Activated effector memory CD4-positive, alpha-beta T cell treated with Interleukin-2 at 50 U/mL for 16 hours (primary cell): ENCODE measurements at regions not wholly inside any gene's neighbourhood (a gene's known extent, or its start where the extent isn't known, plus 50 kb on each side); places are given as distances from the start of the nearest gene placed in this dataset.
"Not testable (repeated sequence)": the region's sequence is repeated elsewhere in the genome, so short reads cannot be mapped to it uniquely, and the experiment has no call there.

ENCODE experiments used
- DNase-seq: peaks from one replicate; pipeline ENCODE4 v3.0.0-alpha.2; 2020

DNA sequence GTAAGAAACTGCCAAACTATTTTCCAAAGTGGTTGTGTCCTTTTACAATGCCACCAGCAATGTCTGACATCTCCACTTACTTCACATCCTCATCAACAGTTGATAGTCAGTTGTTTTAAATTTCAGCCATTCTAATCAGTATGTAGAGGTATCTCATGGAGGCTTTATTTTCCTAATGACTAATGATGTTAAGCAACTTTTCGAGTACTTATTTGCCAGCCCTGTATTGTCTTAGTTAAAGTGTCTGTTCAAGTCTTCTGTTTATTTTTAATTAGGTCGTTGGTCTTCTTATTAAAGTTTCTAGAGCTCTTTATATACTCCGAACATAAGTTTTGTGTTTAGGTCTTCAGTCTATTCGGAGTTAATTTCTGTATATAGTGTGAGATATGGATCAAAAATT, 54.9 kb upstream of the NBPF12 start:
- DNase-seq, result not testable (repeated sequence)

DNA sequence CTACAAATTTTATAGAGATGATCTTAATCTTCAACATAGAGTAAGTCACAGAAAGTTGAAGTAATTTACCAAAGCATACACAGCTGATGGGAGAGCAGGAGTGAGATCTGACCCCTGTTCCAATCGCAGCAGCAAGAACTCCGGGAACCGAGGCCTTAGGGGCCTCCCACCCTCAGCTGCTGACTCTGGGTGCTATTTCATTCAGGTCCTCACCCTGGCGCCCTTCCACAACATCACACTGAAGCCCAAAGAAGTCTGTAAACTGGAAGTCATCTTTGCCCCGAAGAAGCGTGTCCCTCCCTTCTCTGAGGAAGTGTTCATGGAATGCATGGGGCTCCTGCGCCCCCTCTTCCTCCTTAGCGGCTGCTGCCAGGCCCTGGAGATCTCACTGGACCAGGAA, 57.0 kb upstream of the NBPF12 start:
- not testable (repeated sequence) for DNase-seq

DNA sequence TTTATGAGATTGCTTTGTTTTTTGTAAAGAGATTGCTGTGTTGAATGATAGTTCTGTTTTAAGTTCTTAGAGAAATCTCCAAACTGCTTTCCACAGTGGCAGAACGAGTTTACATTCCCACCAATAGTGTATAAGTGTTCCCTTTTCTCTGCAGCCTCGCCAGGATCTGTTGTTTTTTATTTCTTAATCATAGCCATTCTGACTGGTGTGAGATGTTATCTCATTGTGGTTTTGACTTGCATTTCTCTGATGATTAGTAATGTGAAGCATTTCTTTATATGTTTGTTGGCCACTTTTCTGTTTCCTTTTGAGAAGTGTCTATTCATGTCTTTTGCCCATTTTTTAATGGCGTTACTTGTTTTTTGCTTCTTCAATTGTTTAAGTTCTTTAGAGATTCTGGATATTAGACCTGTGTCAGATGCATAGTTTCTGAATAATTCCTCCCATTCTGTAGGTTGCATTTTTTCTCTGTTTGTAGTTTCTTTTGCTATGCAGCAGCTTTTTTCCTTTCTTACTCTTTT, 74.3 kb upstream of the NBPF12 start:
- DNase-seq, result not testable (repeated sequence)

DNA sequence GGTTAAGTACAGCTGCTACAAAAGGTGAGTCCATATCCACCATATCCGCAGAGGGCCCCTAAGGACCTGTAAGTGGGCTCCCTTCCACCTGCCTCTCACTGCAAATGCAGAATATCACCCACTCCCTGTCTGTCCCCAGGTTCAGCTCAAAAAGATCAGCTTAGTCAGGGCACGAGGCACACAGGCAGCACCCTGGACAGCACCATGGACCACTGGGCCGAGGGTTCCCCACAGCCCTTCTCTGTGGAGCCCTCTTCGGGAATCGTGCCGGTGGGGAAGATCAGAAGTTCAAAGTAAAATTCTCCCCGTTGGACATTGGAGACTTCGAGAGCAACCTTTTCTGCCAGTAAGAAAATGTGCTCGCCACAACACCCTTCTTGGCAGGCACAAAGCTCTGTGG, 85.0 kb upstream of the NBPF12 start:
- DNase-seq, result not testable (repeated sequence)

DNA sequence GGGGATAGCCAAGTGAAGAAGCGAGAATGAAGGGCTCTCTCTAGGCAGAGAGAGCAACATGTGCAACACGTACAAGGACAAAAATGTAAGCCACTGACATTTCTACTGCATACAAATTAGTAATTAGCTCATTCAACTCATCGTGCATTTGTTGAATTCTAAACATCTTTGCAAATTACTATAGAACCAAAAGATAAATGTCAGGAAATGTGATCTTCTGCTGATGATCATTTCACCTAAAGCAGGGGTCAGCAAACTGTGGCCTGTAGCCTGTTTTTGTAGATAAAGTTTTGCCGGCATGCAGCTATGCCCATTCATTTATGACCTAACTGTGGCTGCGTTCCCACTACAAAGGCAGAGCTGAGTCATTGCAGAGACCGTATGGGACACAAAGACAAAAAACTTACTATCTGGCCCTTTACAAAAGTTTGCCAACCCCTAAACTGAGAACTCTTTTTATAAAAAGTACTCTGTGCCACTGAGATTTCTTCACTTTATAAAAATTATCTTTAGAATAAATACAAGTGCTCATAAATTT, 87.7 kb upstream of the NBPF12 start:
- DNase-seq, result not testable (repeated sequence)

DNA sequence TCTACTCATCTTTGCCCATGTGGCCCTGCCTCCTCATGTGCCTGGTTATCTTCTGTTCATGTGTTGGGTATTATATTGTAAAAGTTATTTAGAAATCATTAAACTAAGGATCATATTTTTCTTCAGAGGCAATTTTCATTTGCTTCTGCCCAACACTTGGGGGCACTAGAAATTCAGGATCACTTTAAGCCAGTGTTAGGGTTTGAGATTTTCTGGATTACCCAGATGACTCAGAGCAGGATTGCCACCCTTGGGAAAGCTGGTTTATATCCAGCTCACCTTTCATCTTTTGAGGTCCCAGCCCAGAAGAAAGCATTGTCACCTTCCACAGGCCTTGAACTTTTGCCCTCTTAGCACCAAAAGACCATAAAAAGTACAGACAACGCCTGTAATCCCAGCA, 99.4 kb upstream of the NBPF12 start:
- DNase-seq, result not testable (repeated sequence)

DNA sequence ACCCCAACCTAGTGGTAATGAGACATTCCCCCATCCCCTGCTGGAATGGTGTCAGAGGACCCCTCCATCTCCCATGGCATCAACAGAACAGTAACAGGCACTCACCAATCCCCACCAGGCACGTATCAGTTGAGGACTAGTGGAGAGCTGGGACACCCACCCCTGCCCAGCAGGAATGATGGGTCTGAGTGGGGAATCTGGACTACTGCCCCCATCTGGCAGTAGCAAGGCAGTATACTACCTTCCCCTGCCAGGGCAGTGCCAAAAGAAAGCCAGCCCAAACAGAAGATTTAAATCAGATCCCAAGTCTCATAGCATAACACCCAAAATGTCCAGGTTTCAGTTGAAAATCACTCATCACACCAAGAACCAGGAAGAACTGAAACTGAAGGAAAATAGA, 111.2 kb upstream of the NBPF12 start:
- not testable (repeated sequence) for DNase-seq

DNA sequence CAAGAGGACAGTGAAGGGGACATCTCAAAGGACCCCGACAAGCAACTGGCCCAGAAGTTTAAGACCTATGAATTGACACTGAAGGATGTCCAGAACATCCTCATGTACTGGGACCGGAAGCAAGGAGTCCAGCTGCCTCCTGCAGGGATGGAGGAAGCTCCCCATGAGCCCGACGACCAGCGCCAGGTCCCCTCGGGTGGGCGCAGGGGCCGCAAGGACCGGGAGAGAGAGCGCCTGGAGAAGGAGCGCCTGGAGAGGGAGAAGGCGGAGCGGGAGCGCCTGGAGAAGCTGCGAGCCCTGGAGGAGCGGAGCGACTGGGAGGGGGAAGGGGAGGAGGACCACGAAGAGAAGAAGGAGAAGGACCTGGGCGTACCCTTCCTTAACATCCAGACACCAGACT, 143.9 kb upstream of the NBPF12 start:
- not testable (repeated sequence) for DNase-seq

DNA sequence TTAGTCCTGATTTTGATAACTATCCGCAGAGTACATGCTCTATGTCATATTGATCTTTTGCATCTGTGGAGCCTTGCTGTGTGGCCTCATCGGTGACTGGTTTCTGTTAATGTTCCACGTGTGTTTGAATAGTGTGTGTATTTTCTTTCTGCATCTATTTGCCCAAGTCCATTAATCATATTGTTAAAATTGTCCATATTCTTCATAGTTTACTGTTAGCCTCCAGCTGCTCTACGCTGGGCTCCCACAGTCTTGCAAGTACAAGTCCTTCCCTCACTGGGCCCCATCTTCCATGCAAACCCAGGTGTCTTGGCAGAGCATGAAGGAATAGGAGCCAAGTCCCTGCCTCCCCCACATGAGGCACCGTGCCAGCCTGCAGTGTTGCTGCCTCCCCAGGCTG, 145.4 kb upstream of the NBPF12 start:
- not testable (repeated sequence) for DNase-seq

DNA sequence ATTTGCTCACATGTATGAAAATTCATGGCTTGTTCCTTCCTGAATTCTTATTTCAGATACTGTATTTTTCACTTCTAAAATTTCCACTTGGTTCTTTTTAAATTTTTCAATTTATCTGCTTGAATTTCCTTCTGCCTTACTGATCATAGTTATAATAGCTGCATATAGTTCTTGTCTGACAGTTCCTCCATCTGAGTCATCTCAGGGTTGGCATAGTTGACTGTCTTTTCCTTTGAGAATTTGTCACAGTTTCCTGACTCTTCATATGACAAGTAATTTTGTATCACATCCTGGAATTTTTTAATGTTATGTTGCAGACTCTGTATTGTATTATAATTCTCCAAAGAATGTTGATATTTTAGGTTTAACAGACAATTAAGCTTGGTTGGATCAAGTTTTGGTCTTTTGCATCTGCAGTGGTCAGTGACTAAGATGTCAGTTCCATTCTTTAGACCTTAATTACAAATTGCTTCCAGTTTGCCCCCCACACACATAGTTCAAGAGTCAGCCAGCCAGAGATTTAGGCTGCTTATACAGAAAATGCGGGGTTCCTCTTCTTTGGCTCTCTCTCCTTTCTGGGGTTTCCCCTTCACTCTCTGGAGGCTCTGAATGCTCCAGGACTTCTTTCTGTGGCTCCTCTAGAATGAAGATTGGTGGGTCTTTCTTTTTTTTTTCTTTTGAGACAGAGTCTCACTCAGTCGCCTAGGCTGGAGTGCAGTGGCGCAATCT, 153.7 kb upstream of the NBPF12 start:
- not testable (repeated sequence) for DNase-seq

DNA sequence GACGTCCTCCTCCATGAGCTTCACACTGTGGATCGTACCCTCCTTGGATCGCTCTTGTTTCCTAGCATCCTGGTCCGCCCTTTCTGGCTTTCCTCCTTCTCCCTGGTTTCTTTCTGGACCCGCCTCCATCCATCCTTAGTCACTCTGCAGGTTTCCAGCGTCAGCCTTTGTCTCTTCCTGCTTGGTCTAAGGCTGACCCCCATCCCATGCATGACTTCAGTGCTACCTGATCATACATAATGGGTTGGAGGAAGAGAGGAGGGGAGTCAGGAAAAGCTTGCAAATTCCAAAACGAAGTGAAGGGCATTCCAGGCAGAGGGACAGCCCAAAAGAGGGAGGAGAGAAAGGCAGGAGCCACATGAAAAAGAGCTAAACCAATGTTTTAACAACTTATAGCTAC, 156.9 kb upstream of the NBPF12 start:
- DNase-seq, result not testable (repeated sequence)

DNA sequence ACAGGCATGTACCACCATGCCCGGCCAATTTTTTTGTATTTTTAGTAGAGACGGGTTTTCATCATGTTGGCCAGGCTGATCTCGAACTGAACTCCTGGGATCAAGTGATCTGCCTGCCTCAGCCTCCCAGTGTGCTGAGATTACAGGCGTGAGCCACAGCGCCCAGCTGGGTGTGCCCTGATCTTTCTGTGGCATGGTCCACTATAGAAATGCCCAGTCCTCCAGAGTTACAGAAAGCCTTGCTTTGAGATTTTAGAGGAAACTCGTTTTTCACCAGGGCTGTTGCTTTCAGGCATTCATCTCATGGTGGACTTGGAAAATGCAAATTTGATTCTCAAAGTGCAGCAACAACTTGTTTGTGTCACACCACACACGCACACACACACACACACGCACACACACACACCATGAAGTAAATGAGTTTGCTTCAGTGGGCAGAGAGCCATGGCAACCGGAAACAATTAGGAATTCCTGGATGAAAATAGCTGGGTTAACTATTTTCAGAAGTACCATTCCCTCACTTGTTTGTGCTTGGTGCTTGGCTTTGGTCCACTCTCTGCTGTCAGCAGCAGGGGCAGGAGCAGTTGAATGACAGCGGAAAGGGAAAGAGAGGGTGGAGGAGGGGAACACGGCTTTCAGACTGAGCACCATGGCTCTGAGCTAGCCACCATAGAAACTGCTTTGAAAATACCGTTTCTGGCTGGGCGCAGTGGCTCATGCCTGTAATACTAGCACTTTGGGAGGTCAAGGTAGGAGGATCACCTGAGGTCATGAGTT, 160.1 kb upstream of the NBPF12 start:
- DNase-seq, result not testable (repeated sequence)

DNA sequence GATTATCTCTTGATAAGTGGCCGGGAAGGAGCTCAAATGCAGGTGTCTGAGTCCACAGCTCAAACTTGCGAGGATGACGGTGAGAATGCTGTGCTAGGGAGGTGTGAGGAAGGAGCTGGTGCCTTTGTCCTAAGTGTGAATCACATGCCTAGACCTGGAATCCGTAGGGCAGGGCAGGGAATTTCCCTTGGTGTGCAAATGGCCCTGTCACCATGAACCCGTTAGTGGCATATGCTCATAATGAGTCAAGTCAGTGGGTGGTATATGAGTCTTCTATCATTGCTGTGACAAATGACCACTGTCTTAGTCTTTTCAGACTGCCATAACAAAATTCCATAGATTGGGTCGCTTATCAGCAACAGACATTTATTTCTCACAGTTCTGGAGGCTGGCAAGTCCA, 163.1 kb upstream of the NBPF12 start:
- not testable (repeated sequence) for DNase-seq

DNA sequence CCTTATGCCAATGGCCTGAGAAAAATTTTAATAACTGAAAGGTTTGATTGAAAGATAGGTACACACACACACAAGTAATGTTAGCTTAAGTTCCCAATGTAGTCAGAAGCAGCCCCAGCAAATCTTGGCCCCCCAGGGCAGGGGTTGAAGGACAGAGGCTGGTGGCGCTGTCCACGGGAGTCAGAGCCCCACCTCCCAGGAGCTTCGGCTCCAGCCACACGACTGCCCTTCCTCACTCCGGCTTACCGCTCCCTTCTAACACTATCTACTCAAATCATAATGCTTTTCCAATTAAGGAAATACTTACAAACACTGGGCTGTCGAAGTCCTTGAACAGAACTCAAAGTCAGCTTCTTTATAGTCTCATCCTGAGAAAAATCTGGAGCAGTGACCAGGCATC, 163.9 kb upstream of the NBPF12 start:
- not testable (repeated sequence) for DNase-seq

DNA sequence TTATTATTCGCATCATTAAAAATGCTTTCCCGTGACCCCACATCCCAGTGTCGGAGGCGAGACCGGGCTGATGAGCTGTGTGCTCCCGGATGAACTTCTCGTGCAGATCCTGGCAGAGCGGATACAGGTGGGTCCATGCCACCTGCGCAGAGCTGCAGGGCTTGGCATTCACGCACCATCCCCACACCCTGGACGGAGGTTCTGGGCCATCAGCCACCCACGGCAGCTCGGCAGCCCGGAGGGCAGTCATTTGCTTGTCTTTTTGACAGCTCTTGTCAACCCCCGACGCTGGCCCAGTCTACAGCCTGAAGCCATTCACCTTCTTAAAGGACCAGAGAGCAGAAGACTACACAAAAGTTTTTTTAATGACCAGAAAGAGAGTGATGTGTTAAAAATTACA, 166.7 kb upstream of the NBPF12 start:
- DNase-seq, result not testable (repeated sequence)

DNA sequence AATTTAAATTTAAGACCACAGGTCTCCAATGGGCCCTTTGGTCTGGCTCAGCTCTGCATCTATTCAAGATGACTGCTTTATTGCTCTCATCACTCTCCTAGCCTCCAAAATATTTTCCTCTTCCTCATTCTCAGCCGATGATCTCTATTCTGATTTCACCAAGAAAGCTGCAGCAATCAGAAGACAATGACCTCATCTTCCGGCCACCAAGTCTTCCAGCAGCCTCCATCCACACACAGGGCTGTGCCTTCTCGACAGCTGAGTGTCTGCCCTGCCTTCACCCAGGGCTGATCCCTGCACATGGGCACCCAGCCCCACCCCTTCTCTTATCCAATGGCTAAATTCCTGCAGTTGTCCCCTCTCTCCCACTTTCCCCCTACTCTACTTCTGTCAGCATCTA, 167.1 kb upstream of the NBPF12 start:
- not testable (repeated sequence) for DNase-seq

DNA sequence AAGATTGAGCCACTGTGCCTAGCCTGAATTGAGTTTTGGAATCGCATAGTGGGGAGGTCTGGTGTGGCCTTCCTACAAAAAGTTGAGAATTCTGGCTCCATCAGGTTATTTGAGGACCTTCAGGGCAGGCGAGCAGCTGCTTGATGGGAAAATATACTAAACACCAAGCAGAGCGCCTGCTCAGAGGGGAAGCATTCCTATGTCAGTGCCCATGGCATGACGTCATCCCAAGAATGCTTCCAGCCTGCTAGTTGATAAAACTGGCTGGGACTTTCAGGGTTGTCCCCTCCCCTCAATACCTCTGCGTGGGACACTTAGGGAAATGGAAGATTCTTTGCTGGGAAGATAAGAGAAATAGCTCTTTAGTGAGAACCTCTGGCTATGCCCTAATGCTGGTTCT, 174.9 kb upstream of the NBPF12 start:
- DNase-seq, result not testable (repeated sequence)

DNA sequence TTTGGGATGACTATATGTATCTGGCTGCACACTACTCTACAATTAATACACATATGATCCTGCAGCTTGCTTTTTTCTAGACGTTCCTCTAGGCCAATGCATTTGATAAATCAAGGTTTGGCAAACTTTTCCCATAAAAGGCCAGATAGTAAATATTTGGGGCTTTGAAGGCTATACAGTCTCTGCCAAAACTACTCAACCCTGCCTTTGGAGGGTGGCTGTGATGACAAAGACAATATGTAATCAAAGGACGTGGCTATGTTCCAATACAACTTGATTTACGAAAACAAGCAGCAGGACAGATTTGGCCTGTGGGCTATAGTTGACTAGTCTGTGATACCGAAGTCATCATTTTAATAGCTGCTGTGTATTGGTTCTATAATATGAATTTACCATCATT, 181.3 kb upstream of the NBPF12 start:
- not testable (repeated sequence) for DNase-seq

DNA sequence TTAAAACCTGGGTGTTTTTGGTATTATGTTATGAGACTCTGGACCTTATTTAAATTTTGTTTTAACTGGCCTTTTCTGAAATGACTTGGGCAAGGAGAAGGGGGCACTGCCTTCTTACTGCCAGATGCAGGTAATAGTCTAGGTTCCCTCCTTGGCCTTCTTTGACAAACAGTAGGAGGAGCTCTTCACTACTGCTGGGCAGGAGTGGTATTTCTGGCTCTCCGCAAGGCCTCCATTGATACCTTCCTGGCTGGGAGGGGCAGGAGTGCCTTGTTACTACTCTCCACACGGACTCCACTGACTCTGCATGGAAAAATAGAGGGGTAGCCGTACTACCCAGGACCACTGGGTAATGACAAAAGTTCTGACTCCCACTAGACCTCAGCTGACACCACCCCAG, 189.4 kb upstream of the NBPF12 start:
- DNase-seq, result not testable (repeated sequence)

DNA sequence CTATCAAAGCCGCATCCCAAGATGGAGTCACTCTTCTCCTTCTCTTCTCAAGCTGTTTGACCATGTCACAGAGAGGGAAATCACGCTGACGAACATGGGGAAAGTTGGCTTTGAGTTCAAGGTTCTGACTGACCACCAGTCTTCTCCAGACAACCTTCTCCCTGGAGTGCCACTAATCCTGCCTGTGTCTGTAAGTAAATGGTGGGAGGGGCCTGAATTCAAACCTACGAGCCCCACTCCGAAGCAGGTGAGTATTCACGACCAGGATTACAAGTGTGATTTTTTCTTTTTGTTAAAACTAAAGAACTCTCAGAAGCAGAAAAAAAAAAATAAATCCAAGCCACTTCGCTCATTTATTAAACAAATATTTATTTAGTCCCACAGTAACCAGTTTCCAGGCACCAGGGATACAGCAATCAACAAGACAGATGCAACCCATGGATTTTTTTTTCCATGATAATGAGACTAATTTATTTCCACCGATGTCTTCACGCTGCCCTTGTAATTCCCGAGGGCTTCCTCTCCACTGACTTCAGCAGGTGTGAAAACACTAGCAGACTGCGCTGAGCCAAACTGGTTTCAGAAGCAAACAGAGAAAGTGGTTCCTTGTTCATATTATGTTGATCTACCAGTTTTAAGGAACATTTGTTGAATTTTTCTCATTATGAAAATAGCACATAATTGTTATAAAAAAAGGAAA, 206.0 kb upstream of the NBPF12 start:
- not testable (repeated sequence) for DNase-seq

DNA sequence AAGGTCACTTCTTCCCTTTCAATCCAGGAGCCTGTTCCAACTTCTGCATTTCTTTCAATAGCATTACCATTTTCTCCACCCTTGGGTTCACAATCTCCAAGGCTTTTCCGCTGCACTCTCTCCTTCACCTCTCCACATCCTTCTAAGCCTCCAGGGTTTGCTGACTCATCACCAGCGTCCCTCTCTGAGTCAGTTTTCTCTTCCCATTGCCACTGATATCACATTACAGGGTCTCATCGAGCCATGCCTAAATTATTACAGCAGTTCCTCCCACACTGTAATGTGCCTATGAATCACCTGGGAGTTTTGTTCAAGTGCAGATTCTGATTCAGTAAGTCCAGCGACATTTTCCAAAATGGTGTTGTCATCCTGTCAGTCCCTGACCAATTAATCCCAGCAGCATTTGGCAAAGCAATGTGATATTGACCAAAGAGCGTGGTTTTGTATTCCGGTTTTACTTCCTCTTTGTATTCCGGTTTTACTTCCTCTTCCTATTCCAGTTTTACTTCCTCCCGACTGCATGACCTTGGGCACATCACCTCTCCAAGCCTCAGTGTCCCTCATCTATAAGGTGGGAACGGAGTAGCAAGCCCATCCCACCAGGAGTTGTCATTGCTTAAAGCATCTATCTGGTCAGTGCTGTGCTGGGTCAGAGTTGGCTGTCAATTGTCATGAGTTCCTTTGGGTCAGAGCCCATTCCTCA, 208.3 kb upstream of the NBPF12 start:
- DNase-seq, result not testable (repeated sequence)

DNA sequence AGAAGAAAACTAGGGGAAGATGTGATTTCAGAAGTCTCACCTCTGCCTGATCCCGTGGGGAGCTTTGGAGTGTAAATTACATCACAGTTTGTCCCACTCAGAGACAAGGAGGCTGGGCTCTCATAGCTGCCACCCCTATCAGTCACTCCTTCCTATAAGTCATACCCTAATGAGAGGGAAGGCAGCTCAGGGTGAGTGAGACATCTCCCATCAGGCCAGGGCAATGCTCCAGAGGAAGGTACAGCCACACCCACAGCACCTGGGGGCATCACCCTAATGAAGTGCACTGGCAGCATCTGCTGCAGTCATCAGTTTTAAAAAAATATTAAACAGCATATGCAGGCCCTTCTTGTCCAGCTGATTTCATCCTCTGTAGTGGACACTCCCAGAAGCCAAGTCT, 223.1 kb upstream of the NBPF12 start:
- DNase-seq, result not testable (repeated sequence)
